ENCODE measurements at regions not wholly inside any gene's neighbourhood (a gene's known extent, or its start where the extent isn't known, plus 50 kb on each side); places are given as distances from the start of the nearest gene placed in this dataset.

- intact Hi-C loops (cut with micrococcal nuclease): no loop called here
These were observed 202.3 kb upstream of the FSTL5 start for GRCh38 chr4:162366146-162366545.

GRCh38 chr4:162364651-162365050 lies 200.9 kb upstream of the FSTL5 start:
- intact Hi-C loops (cut with micrococcal nuclease): no loop called here

GRCh38 chr4:162360369-162361149 lies 196.8 kb upstream of the FSTL5 start:
- intact Hi-C loops (cut with micrococcal nuclease): no loop called here

GRCh38 chr4:162356181-162356580 lies 192.4 kb upstream of the FSTL5 start:
- intact Hi-C loops (cut with micrococcal nuclease): no loop called here

- intact Hi-C loops (cut with micrococcal nuclease): no loop called here
These were observed 188.8 kb upstream of the FSTL5 start for GRCh38 chr4:162352580-162353107.

- intact Hi-C loops (cut with micrococcal nuclease): no loop called here
These were observed 186.5 kb upstream of the FSTL5 start for GRCh38 chr4:162350331-162350730.

GRCh38 chr4:162349395-162349794 lies 185.6 kb upstream of the FSTL5 start:
- intact Hi-C loops (cut with micrococcal nuclease): no loop called here

- intact Hi-C loops (cut with micrococcal nuclease): no loop called here
These were observed 184.0 kb upstream of the FSTL5 start for GRCh38 chr4:162347842-162348213.

- intact Hi-C loops (cut with micrococcal nuclease): no loop called here
These were observed 183.5 kb upstream of the FSTL5 start for GRCh38 chr4:162347156-162347841.

- intact Hi-C loops (cut with micrococcal nuclease): no loop called here
These were observed 180.2 kb upstream of the FSTL5 start for GRCh38 chr4:162343967-162344366.

- intact Hi-C loops (cut with micrococcal nuclease): no loop called here
These were observed 177.7 kb upstream of the FSTL5 start for GRCh38 chr4:162341533-162341932.

GRCh38 chr4:162323919-162324318 lies 160.1 kb upstream of the FSTL5 start:
- intact Hi-C loops (cut with micrococcal nuclease): no loop called here

- intact Hi-C loops (cut with micrococcal nuclease): no loop called here
These were observed 158.3 kb upstream of the FSTL5 start for GRCh38 chr4:162322054-162322453.

- intact Hi-C loops (cut with micrococcal nuclease): no loop called here
These were observed 122.0 kb upstream of the FSTL5 start for GRCh38 chr4:162285753-162286152.

- intact Hi-C loops (cut with micrococcal nuclease): no loop called here
These were observed 118.9 kb upstream of the FSTL5 start for GRCh38 chr4:162282684-162283083.

GRCh38 chr4:162274354-162274753 lies 110.6 kb upstream of the FSTL5 start:
- intact Hi-C loops (cut with micrococcal nuclease): no loop called here

- intact Hi-C loops (cut with micrococcal nuclease): no loop called here
These were observed 108.4 kb upstream of the FSTL5 start for GRCh38 chr4:162272215-162272614.

GRCh38 chr4:162268911-162269310 lies 105.1 kb upstream of the FSTL5 start:
- intact Hi-C loops (cut with micrococcal nuclease): no loop called here

- intact Hi-C loops (cut with micrococcal nuclease): no loop called here
These were observed 102.0 kb upstream of the FSTL5 start for GRCh38 chr4:162265802-162266201.

GRCh38 chr4:162245051-162245450 lies 81.3 kb upstream of the FSTL5 start:
- intact Hi-C loops (cut with micrococcal nuclease): no loop called here

- intact Hi-C loops (cut with micrococcal nuclease): no loop called here
These were observed 78.1 kb upstream of the FSTL5 start for GRCh38 chr4:162241857-162242256.

- intact Hi-C loops (cut with micrococcal nuclease): no loop called here
These were observed 76.4 kb upstream of the FSTL5 start for GRCh38 chr4:162239992-162240769.

All from T-helper 2 cell treated with Interferon-gamma antibody and Interleukin-4, amounts not matched to agents 100 ng/mL and 5 ng/mL, for 36 hours (primary cell).